GM19455 (cell line): ENCODE measurements at regions not wholly inside any gene's neighbourhood (a gene's known extent, or its start where the extent isn't known, plus 50 kb on each side); places are given as distances from the start of the nearest gene placed in this dataset.

Experiments
- ATAC-seq: cut with Tn5 transposase; IDR thresholded peaks from one replicate; pipeline ENCODE4 v1.9.1; 2021; ENCODE audit not compliant: unreplicated experiment

DNA sequence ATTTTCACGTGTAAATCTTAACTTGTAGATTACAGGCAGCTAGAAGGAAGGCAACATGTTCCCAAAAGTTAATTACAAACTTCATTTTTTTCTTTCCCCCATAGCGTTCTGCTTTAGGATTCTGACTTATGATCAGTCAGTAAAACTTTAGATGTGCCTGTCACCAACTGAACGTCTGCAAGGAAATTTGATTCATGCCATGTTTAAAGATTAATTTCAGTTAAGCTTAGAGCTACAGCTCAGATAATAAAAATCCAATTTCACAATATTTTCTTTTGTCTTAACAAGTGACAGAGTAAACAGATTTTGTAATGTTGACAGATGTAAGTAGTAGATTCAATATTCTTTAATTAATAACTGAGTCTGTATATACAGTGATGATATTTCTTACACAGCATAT, 253.1 kb downstream of the NFKBIZ start:
- ATAC-seq = no peak

DNA sequence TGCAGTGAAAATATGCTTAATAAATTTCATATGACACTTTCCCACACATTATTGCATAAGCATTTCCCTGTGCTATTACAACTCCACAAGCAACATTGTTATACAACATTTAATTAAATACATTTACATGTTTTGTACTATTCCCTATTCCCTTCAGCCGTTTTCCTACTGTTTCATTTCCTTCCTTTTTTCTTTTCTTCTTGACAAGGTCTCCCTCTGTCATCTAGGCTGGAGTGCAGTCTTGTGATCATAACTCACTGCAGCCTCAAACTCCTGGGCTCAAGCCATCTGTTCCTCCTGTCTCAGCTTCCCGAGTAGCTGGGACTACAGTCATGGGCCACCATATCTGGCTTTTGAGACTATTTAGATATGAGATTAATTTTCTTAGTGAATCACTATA, 254.7 kb downstream of the NFKBIZ start:
- no peak for ATAC-seq

DNA sequence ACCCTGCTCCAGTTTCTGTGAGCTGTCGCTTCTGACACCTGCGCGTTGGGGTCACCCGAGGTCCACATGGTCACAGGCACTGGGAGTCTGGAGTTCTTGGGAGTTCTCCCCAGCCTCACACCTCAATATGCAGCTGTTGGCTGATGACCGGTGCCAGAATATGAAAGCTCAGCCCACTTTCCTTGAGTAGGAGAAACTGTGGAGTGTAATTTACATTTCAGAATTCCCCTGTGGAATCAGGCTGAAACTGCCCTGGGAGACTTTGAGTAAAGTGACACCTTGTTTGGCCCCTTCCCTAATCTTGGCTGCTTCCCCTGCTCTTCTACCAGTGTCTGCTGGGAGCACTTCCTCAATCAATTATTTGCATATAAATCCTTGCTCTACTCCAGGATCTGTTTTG, 255.9 kb downstream of the NFKBIZ start:
- no peak for ATAC-seq

DNA sequence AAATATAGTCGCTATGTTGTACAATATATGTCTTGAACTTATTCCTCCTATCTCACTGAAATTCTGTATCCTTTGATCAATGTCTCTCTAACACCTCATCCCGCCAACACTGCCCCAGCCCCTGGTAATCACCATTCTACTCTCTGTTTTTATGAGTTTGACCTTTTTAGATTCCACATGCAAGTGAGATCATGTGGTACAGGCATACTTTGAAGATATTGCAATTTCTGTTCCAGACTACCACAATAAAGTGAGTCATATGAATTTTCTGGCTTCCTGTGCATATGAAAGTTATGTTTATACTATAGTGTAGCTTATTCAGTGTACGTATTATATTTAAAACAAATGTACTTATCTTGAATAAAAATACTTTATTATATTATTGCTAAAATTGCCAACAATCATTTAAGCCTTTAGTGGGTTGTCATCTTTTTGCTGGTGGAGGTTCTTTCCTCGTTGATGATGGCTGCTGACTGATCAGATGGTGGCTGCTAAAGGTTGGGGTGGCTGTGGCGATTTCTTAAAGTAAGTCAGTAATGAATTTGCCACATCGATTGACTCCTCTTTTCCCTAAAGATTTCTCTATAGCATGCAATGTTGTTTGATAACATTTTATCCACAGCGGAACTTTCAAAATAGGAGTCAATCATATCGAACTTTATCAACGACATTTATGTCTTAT, 257.2 kb downstream of the NFKBIZ start:
- ATAC-seq = no peak

DNA sequence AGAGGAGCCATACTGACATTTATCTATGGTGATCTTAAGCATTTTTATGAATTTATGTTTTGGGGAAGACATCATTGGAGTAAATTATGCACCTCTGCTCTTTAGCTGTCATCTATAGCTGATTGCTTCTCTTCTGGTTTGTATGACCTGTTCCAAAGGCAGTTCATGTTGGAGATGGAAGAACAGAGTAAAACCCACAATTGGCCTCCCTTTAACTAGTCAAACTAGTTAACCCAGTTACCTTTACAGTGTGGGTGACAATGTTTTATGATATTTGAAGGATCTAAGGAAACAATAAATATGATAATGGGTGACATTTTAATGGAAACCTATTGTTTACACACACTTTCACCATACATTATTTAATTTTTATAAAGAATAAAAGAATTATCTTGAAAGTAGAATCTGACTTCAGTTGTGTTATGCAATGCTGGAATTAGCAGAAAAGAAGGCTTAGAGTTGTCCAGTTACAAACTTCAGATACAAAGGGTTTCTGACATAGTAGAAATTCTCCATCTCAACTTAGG, 263.5 kb downstream of the NFKBIZ start:
- ATAC-seq = no peak

DNA sequence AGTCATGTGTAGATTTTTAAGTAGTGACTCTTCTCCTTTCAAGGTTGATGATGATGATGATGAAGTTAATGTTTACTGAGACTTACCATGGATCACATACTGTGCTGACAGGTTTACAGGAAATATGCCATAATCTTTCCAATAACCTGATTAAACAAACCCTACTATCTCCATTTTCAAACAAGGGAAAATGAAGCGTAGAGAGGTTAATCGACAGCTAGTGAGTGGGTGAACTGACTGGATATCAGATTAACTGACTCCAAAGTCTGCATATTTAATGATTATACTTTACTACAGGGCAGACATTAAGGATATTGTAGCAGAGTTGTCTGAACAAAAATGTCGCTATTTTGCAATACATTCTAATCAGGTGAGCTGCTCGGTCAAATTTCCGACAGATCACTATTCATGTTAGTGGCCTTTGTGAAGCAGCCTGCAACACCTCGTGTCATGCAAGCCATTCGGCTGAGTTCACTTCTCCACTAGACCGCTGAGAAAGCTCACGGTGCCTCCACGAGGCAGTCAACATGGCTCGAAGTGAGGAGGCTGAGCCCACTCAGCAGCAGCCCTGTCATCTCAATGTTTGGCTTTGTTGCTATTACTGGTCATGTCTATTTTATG, 264.2 kb downstream of the NFKBIZ start:
- ATAC-seq = no peak

DNA sequence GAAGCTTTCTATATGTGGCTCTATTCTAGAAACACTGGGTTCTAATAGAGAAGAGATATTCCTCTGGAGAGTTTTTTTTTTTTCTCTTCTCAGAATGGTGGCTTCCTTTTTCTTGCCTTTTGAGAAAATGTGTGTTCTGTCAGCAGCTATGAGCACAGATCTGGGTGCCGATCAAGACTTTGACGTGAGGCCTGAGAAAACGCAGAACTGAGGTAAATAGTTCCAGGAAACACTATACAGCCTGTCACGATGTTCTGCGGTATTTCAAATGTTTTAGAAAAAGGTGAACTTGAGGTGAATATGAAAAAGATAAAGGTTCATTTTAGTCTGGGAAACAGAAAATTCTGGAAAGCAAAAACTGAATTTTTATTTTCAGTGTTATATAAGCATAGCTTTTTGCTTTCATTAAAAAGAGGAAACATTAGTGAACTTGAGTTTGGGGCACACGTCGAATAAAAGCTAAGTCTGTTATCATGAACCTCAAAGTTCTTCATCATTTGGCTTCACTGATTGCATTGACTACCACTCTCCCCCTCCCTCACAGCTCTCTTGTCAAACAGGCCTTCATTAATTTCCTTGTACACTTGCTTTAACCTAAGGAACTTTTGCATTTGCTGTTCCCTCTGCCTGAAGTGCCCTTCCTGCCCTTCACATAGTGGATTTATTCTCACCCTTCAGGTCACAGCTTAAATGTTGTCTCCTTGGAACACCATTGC, 265.1 kb downstream of the NFKBIZ start:
- ATAC-seq = no peak

DNA sequence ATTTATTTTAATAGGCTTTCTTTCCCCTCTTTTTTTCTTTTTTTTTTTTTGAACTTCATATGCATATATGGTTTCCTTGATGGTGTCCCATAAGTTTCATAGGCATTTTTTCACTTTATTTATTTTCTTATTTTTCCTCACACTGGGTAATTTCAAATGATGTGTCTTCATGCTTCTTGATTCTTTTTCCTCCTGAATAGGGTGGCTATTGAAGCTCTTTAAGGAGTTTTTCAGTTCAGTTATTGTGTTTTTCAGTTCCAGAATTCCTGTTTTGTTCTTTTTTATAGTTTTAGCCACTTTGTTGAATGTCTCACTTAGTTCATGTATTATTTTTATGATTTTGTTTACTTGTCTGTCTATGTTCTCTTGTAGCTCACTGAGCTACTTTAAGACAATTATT, 273.2 kb downstream of the NFKBIZ start:
- ATAC-seq = no peak

DNA sequence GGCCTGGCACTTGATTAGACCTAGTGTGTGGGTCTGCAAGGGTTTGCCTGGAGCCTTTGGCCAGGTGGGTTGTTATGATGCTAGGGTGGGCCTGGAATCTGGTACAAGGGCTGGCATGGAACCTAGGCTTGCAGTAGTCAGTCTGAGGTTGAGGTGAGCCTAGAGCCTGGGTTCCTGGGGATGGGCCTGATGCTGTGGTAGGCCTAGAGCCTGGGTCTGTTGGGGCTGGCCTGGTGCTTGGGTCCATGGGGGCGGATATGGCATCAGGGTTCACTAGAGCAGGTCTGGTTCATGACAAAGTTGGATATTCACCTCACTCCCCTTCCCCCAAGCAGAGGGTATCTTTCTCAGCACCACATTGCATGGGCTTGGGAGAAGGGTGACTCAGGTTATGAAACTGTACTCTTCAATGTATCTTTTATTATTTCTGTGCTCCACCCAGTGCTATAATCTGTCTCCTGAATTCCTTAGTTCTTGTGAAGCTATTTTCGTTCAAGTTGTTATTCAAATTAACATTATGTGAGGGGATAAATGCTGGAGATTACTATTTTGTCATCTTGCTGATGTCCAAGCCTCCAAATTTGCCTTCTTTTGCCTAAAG, 274.4 kb downstream of the NFKBIZ start:
- no peak for ATAC-seq

DNA sequence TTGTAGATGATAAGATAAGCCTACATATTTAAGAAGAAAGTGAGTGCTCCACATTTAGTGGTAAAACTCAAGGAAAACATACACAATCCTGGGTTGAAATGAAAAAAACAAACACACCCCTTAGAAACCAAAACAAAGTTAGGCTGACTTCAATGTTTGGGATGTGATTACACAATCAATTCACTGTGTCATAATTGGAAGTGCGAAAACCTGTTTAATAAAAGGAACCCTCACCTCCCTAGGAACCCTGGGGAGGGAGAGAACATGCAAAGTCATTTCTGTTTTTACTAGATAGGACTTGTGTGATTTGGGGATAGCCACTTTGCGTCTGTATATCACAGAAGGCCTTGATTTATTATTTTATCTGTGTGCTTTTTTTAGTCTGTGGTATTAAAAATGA, 275.0 kb downstream of the NFKBIZ start:
- ATAC-seq = no peak

DNA sequence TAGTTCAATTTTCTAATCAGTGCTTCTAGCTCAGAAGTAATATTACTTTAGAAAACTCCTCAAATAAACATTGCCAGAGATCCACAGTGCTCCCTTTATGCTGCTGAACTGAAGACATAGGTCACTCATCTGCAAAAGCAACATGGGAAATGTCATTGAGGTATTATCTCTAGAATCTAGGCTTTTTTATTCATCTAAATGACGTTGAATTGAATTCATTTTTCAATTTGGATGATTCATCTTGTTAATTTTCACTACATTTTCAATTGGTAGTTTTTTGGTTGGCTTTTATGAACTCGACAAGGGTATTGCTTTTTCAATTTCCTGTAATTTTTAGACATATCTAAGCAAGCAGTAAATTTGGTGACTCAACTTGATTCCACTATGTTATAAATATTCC, 275.4 kb downstream of the NFKBIZ start:
- no peak for ATAC-seq

DNA sequence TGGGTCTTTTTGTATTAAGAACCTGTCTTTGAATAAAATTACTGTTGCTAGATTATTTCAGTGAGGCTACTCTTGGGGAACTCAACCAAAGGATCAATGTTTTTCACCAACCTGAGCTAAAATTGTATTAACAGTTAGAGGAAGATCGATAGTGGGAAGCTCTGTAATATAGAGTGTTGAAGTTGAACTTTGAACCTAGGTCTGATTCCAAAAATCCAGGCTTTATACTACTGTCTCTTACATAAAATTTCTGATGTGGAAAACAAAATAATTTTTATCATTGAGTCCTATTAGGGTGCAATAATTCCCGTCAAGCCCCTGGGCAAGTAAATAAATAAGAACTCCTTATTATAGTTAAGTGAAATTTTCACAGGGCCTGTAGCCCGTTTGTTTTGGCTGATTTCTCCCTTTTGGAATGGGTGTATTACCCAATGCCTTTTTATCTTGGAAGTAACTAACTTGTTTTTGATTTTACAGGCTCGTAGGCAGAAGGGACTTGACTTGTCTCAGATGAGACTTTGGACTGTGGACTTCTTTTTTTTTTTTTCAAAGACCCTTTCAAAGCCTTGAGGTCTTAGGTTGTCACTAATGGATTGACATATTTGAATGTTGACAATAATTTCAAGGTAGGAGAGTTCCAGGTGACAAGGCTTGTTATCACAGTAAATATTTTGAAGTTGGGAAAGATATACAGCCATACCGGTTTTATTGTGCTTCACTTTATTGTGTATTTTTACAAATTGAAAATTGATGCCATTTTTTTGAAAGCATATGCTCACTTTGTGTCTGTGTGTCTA, 276.1 kb downstream of the NFKBIZ start:
- no peak for ATAC-seq

DNA sequence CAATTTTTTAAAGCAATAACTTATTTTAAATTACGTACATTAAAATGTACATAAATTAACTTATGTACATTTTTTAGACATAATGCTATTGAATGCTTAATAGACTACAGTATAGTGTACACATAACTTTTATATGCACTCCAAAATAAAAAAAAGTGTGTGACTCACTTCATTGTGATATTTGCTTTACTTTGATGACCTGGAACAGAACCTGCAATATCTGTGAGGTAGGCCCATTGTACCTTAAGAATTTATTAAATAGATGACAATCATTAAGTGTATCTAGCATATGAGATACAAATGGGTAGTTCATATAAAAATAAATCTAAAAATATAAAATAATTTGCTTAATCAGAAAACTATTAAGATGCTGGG, 276.7 kb downstream of the NFKBIZ start:
- ATAC-seq = no peak

DNA sequence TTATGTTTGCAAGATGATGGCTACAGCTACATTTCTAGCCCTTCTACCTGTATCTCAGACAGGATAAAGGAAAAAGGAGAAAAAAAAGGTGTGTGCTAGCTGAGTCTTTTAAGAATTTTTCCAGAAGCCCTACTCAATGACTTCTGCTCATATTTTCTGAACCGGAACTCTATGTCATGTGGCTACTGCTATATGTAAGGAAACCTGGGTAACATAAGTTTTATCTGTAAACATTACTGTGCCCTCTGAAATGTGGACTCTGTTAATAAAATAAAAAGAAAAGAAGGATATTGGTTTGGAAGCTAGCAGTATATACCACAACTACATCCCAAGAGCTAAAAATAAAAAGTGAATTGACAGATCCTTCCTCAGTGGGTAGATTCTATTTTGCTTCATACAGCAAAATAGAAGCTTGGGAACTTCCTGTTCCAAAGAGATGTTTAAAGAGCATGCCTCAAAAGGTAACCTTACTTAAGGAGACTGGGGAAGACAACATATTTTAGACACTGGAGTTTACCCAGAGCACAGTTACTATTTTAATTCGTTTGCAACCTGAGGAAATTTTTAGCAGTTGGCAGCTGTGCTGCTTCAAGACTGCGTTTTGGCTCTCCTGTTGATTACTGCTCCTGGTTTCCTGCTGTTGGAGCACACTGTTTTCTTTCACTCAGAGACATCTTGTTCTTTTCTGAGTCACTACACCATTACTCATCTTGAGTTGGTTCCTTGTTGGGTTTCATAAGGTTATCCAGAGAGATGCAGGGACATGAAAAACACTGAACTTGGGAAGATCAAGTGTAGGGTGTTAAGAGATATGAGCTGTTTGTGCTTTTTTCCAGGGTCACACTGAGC, 280.7 kb downstream of the NFKBIZ start:
- no peak for ATAC-seq

DNA sequence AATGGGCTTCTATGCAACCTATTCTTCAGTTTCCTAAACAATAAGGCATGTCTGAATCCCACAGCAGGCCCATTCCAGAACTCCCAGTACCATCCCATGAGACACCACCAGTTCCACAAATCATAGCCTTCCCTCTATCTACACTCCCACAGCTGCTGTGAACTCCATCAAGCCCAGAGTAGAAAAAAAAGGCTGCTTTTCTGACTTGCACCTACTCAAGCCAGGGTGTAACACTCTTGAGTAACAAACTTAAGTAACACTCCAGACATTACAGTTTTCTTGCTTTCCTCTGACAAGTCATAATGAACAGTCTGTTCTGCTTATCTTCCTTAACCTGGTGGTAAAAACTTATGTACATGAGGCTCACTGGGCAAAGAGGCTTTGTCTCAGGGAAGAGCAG, 283.1 kb downstream of the NFKBIZ start:
- no peak for ATAC-seq

DNA sequence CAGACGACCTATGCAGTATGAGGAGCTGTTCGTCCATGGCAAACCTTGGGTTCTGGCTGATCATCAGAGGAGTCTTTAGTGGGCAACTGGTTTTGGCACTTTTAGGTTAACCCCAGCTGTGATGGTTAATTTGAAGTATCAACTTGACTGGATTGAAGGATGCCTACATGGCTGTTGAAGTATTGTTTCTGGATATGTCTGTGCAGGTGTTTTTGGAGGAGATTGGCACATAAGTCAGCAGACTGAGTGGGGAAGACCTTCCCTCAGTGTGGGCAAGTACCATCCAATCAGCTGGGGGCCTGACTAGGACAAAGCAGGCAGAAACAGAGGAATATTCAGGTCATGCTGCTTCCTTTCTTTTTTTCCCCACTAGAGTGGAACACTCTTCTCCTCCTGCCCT, 284.1 kb downstream of the NFKBIZ start:
- no peak for ATAC-seq

DNA sequence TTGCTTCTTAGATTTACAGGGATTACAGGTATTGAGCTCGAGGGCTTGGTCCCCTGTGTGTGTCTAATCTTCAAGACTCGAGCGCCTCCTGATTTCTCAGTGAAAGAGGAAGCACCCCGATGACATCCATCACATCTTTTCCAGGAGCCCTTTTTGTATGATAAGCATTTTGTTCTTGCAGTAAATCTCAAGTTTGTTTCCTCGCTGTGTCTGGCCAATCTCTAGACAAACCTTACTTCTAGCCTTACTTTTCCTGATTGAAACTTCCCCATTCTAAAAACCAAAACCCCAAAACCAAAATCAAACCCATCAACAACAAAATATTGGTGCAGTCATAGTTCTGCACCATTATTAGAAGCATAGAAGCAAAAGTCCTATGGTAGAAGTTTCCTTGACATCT, 286.0 kb downstream of the NFKBIZ start:
- ATAC-seq = no peak

DNA sequence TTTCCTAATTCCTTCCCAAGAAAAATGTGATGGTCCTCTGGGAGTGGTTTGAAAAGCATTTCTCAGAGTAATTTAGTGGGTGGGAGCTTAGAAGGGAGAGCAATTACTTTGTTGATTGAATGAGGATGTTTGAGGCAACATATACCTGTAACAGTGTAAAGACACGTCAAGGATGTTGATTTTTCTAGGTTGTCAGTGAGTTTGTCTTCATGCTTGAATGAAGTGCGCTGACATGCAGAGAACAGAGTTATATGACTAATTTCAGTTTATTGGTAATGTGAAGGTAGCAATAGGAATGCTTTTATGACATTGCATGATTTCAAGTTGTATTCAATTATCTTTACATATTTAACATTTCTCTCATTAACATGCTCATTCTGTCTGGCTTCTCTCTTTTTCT, 286.9 kb downstream of the NFKBIZ start:
- ATAC-seq = no peak

DNA sequence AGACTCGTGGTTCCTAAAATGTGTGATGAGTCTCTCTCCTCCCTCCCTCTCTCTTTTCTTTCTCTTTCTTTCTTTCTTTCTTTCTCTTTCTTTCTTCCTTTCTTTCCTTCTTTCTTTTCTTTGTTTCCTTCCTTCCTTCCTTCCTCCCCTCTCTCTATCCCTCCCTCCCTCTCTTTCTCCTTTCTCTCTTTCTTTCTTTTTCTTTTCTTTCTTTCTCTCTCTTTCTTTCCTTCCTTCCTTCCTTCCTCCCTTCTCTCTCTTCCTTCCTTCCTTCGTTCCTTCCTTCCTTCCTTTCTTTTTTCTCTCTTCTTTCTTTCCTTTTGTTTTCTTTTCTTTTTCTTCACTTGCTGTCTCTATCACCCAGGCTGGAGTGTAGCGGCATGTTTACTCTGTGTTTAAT, 290.8 kb downstream of the NFKBIZ start:
- ATAC-seq = no peak
